ENCODE measurements at regions not wholly inside any gene's neighbourhood (a gene's known extent, or its start where the extent isn't known, plus 50 kb on each side); places are given as distances from the start of the nearest gene placed in this dataset.

DNA sequence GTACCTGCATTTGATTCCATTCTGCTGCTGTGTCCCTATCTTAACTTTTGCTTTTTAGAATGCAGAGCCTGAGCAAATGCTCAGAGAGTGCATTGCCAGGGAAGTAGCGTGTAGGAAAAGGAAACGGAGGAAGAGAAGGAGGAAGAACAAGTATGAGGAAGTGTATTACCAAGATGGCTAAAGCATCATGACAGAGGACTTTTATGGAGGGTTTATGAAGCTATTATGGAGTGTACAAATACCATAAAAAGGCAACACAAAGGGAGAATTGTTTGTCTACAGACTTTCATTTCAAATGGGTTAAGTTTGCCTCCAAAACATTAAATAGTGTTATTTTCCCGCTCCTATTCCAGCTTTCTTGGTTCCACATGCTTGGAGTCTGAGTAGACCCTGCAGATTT is 1899.8 kb upstream of the NUDT12 start:
- POLR2A ChIA-PET = no interaction called here
- DNase-seq (ENCODE audit: low read depth, low spot score) = no peak
- Histone ChIP-seq H3K27ac (ENCODE audit: low read depth, low read length) (no peak overlapping the region), H3K27me3 (ENCODE audit: control insufficient read depth, insufficient read depth, low read length) (no peaks in the 10 kb centered on the region), H3K4me3 (ENCODE audit: low read depth, low read length) (no peak overlapping the region), H3K9me3 (ENCODE audit: control insufficient read depth, insufficient read depth, low read length) (peaks cover 6% of the 10 kb centered on the region; the same call in 1 of the 2 replicates)
- CTCF ChIA-PET = no interaction called here
- TF ChIP-seq, protein P1, sequence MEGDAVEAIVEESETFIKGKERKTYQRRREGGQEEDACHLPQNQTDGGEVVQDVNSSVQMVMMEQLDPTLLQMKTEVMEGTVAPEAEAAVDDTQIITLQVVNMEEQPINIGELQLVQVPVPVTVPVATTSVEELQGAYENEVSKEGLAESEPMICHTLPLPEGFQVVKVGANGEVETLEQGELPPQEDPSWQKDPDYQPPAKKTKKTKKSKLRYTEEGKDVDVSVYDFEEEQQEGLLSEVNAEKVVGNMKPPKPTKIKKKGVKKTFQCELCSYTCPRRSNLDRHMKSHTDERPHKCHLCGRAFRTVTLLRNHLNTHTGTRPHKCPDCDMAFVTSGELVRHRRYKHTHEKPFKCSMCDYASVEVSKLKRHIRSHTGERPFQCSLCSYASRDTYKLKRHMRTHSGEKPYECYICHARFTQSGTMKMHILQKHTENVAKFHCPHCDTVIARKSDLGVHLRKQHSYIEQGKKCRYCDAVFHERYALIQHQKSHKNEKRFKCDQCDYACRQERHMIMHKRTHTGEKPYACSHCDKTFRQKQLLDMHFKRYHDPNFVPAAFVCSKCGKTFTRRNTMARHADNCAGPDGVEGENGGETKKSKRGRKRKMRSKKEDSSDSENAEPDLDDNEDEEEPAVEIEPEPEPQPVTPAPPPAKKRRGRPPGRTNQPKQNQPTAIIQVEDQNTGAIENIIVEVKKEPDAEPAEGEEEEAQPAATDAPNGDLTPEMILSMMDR (IDR thresholded peaks at IDR 0.05; ENCODE audit: low read depth, low read length) = no peak

DNA sequence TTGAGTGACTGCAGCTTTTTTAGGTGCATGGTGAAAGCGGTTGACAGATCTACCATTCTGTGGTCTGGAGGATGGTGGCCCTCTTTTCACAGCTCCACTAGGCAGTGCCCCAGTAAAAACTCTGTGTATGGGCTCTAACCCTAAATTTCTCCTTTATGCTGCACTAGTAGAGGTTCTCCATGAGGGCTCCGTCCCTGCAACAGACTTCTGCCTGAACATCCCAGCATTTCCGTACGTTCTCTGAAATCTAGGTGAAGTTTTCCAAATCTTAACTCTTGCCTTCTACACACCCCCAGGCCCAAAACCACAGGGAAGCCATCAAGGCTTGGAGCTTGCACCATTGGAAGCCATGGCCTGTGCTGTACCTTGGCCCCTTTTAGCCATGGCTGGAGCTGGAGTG is 1898.1 kb upstream of the NUDT12 start:
- CTCF ChIA-PET = no interaction called here
- Histone ChIP-seq H3K27me3 (ENCODE audit: control insufficient read depth, insufficient read depth, low read length) (no peaks in the 10 kb centered on the region), H3K9me3 (ENCODE audit: control insufficient read depth, insufficient read depth, low read length) (peaks cover 6% of the 10 kb centered on the region; the same call in 1 of the 2 replicates)

DNA sequence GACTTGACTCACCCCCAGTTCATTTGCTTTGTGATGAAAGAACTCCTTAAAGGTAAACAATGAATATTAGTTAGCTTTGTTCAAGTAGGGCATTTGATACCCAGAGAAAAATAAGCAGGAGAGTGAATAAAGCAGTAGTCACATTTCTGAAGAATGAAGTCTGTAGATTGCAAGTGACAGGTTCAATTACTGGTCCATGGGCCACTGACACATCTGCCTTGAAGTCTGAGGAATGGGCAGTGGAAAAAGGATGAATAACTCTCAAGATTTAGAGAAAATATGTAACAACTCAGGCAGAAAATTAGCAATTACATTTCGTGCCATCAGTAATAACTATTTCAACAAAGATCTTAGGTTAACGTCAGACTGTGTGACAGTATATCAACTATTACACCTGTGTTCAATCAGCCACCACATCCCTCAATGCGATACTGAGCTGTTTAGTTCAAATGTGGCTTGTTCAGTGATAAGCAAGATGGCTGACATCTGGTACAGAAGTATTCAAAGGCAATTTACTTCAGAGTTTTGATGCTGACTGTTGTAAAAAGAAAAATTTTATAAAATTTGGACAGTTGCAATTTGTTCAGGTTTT is 1890.7 kb upstream of the NUDT12 start:
- POLR2A ChIA-PET = no interaction called here
- H3K27ac ChIP-seq (ENCODE audit: low read depth, low read length) = no peak overlapping the region
- DNase-seq (ENCODE audit: low read depth, low spot score) = no peak
- H3K9me3 ChIP-seq (ENCODE audit: control insufficient read depth, insufficient read depth, low read length) = no peaks in the 10 kb centered on the region
- TF ChIP-seq, protein P1 (IDR thresholded peaks at IDR 0.05; ENCODE audit: low read depth, low read length) = no peak
- no peak overlapping the region for H3K4me3 ChIP-seq (ENCODE audit: low read depth, low read length)
- H3K27me3 ChIP-seq (ENCODE audit: control insufficient read depth, insufficient read depth, low read length) = no peaks in the 10 kb centered on the region
- CTCF ChIA-PET = no interaction called here

More for the DNA sequence above, 1898.1 kb upstream of the NUDT12 start:
- Histone ChIP-seq H3K27ac (ENCODE audit: low read depth, low read length) (no peak overlapping the region), H3K4me3 (ENCODE audit: low read depth, low read length) (no peak overlapping the region)
- no peak for DNase-seq (ENCODE audit: low read depth, low spot score)
- TF ChIP-seq, protein P1 (IDR thresholded peaks at IDR 0.05; ENCODE audit: low read depth, low read length) = no peak
- POLR2A ChIA-PET = no interaction called here

DNA sequence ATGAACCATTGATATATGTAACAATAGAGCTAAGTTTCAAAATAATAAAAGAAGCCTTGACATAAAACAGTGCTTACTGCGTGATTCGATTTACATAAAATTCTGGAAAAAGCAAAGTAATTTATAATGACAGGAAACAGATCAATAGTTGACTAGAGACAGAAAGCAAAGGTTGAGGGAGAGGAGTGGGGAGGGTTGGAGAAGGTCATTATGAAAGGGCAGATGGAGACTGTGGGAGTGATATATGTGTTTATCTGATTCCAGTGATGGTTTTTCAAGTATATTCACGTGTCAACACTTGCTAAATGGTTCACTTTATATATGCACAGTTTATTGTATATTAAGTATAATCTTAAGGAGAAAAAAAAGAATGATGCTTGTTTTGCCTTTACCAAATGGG is 1885.7 kb upstream of the NUDT12 start:
- CTCF ChIA-PET = no interaction called here

DNA sequence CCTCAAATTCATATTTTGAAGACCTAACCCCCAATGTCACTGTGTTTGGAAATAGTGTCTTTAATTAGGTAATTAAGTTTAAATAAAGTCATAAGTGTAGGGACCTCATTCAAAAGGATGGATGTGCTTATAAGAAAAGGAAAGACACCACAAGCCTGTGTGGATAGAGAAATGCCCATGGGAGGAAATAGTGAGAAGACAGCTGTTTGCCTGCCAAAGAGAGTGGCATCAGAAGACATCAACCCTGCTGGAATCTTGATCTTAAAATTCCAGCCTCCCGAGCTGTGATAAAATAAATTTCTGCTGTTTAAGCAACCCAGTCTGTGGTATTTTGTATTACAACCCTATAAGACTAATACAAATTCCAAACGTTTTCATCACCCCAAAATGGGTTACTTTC is 1867.9 kb upstream of the NUDT12 start:
- no peak for DNase-seq (ENCODE audit: low read depth, low spot score)
- POLR2A ChIA-PET = no interaction called here
- Histone ChIP-seq H3K27ac (ENCODE audit: low read depth, low read length) (no peak overlapping the region), H3K9me3 (ENCODE audit: control insufficient read depth, insufficient read depth, low read length) (no peaks in the 10 kb centered on the region), H3K27me3 (ENCODE audit: control insufficient read depth, insufficient read depth, low read length) (no peaks in the 10 kb centered on the region), H3K4me3 (ENCODE audit: low read depth, low read length) (no peak overlapping the region)
- TF ChIP-seq, protein P1 (IDR thresholded peaks at IDR 0.05; ENCODE audit: low read depth, low read length) = no peak
- CTCF ChIA-PET = no interaction called here

More for the DNA sequence above, 1885.7 kb upstream of the NUDT12 start:
- Histone ChIP-seq H3K4me3 (ENCODE audit: low read depth, low read length) (no peak overlapping the region), H3K27me3 (ENCODE audit: control insufficient read depth, insufficient read depth, low read length) (no peaks in the 10 kb centered on the region), H3K27ac (ENCODE audit: low read depth, low read length) (no peak overlapping the region), H3K9me3 (ENCODE audit: control insufficient read depth, insufficient read depth, low read length) (no peaks in the 10 kb centered on the region)
- POLR2A ChIA-PET = no interaction called here
- no peak for DNase-seq (ENCODE audit: low read depth, low spot score)
- TF ChIP-seq, protein P1 (IDR thresholded peaks at IDR 0.05; ENCODE audit: low read depth, low read length) = no peak
